Right forelimb (tissue), 1 donor: ENCODE measurements at regions not wholly inside any gene's neighbourhood (a gene's known extent, or its start where the extent isn't known, plus 50 kb on each side); places are given as distances from the start of the nearest gene placed in this dataset.
"Not testable (repeated sequence)": the region's sequence is repeated elsewhere in the genome, so short reads cannot be mapped to it uniquely, and the experiment has no call there.

Source experiments
- DNase-seq: peaks from one replicate; pipeline ENCODE4 v3.0.0-alpha.2; 2018

- no peak for DNase-seq
These were observed 432.2 kb upstream of the KLHL29 start for GRCh38 chr2:22952656-22953225.

GRCh38 chr2:22957446-22957845 is 427.5 kb upstream of the KLHL29 start:
- no peak for DNase-seq

GRCh38 chr2:22958308-22958707 is 426.7 kb upstream of the KLHL29 start:
- no peak for DNase-seq

GRCh38 chr2:22967756-22968155 is 417.2 kb upstream of the KLHL29 start:
- DNase-seq: no peak

- no peak for DNase-seq
These were observed 414.5 kb upstream of the KLHL29 start for GRCh38 chr2:22970284-22970975.

- no peak for DNase-seq
These were observed 414.0 kb upstream of the KLHL29 start for GRCh38 chr2:22970991-22971390.

GRCh38 chr2:22981785-22982184 is 403.2 kb upstream of the KLHL29 start:
- no peak for DNase-seq

- not testable (repeated sequence) for DNase-seq
These were observed 400.8 kb upstream of the KLHL29 start for GRCh38 chr2:22984152-22984551.

GRCh38 chr2:22990246-22990645 is 394.7 kb upstream of the KLHL29 start:
- DNase-seq: no peak

- DNase-seq: no peak
These were observed 393.1 kb upstream of the KLHL29 start for GRCh38 chr2:22991844-22992243.

- DNase-seq: no peak
These were observed 392.5 kb upstream of the KLHL29 start for GRCh38 chr2:22992441-22992840.

- DNase-seq: no peak
These were observed 391.7 kb upstream of the KLHL29 start for GRCh38 chr2:22993250-22993649.

- DNase-seq: no peak
These were observed 389.4 kb upstream of the KLHL29 start for GRCh38 chr2:22995576-22995975.

- DNase-seq: no peak
These were observed 388.1 kb upstream of the KLHL29 start for GRCh38 chr2:22996911-22997310.

- DNase-seq: no peak
These were observed 386.6 kb upstream of the KLHL29 start for GRCh38 chr2:22998359-22998758.

- DNase-seq: no peak
These were observed 385.0 kb upstream of the KLHL29 start for GRCh38 chr2:22999951-23000350.

- no peak for DNase-seq
These were observed 382.7 kb upstream of the KLHL29 start for GRCh38 chr2:23002234-23002633.

GRCh38 chr2:23005469-23005868 is 379.5 kb upstream of the KLHL29 start:
- DNase-seq: no peak

- no peak for DNase-seq
These were observed 377.2 kb upstream of the KLHL29 start for GRCh38 chr2:23007631-23008235.

GRCh38 chr2:23008440-23008839 is 376.5 kb upstream of the KLHL29 start:
- DNase-seq: no peak

GRCh38 chr2:23008951-23009350 is 376.0 kb upstream of the KLHL29 start:
- DNase-seq: no peak

- DNase-seq: peak; percentile 82
These were observed 375.3 kb upstream of the KLHL29 start for GRCh38 chr2:23009545-23010149.

- DNase-seq: no peak
These were observed 372.5 kb upstream of the KLHL29 start for GRCh38 chr2:23012499-23012898.

GRCh38 chr2:23015651-23016200 is 369.3 kb upstream of the KLHL29 start:
- DNase-seq: no peak
